ENCODE measurements at regions not wholly inside any gene's neighbourhood (a gene's known extent, or its start where the extent isn't known, plus 50 kb on each side); places are given as distances from the start of the nearest gene placed in this dataset.

DNA sequence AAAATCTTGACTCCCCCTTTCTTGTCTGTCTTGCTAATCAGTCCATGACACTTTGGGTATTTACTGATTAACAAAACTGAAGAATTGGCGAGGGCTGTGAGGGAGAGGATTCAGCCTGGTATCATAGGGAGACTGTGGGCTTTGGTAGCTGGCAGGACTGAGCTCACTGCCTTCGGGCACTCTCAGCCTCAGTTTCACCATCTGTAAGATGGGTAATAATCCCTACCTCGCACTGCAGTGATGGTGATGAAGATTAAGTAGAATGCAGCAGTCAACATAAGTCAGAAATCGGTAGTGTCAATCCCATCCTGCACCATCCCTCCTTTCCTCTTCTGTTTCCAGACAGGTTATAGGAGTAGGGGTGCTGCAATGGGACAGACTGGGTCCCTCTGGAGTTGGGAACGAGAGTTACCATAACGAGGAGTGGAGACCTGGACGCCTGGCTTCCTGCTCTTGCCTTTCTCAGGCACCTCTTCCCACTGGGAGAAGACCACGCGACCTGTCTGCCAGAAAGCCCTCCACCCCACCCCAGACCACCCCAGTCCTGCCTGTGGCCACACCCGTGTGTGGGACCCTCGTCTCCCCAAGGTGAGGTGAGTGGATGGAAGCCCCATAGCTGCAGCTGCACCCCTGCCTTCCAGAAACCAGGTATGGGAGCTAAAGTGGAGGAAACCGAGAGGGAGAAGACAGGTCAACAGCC is 99.1 kb downstream of the SNX5 start:
- H3K9me3 ChIP-seq (ENCODE audit: insufficient read depth, low read length): no peaks in the 10 kb centered on the region
- H3K36me3 ChIP-seq (replicated peaks; ENCODE audit: low read depth, low read length): no peaks in the 10 kb centered on the region
- no peak overlapping the region for H3K4me2 ChIP-seq (ENCODE audit: low read length)
- H3K27ac ChIP-seq (ENCODE audit: low read length): no peak overlapping the region
- no peak overlapping the region for H3K9ac ChIP-seq (ENCODE audit: low read length)
- H3K79me2 ChIP-seq (ENCODE audit: low read length): no peaks in the 10 kb centered on the region
- H2AFZ ChIP-seq (ENCODE audit: low read depth, low read length): no peak overlapping the region
- TF ChIP-seq, protein P1, sequence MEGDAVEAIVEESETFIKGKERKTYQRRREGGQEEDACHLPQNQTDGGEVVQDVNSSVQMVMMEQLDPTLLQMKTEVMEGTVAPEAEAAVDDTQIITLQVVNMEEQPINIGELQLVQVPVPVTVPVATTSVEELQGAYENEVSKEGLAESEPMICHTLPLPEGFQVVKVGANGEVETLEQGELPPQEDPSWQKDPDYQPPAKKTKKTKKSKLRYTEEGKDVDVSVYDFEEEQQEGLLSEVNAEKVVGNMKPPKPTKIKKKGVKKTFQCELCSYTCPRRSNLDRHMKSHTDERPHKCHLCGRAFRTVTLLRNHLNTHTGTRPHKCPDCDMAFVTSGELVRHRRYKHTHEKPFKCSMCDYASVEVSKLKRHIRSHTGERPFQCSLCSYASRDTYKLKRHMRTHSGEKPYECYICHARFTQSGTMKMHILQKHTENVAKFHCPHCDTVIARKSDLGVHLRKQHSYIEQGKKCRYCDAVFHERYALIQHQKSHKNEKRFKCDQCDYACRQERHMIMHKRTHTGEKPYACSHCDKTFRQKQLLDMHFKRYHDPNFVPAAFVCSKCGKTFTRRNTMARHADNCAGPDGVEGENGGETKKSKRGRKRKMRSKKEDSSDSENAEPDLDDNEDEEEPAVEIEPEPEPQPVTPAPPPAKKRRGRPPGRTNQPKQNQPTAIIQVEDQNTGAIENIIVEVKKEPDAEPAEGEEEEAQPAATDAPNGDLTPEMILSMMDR (IDR thresholded peaks at IDR 0.05; ENCODE audit: low read depth, low read length): no peak
- no peak for TF ChIP-seq EZH2phosphoT487 (IDR thresholded peaks at IDR 0.05; ENCODE audit: low read depth)
- peaks cover 4% of the 10 kb centered on the region for H3K4me1 ChIP-seq (ENCODE audit: low read length)
- H3K27me3 ChIP-seq (ENCODE audit: low read depth, low read length): peaks cover 64% of the 10 kb centered on the region
- no peak overlapping the region for H3K4me3 ChIP-seq (ENCODE audit: low read length)
- H4K20me1 ChIP-seq (ENCODE audit: insufficient read depth, low read length): no peaks in the 10 kb centered on the region

DNA sequence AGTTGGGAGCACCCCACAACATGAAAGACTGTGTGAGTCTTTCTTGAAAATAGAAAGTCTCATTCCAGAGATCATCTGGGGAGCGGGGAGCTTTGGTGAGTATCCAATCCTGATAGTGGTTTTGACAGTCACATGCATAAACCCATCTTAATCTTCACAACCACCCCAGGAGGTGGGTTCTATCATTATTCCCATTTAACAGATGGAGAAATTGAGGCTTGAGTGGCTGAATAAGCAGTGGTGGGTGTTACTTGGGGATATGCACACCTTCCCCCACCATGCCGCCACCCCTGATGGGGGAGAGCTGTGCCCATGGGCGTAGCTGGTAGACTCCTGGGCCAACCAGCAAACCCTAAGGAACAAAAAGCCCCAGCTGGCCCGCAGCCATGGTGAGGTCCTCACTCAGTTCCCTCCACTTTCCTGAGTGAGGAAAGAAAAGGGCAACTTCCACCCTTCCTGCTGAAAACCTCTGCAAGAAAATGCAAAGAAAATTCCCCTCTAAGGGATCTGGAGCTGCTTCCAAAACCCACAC is 99.8 kb downstream of the SNX5 start:
- TF ChIP-seq, protein P1 (IDR thresholded peaks at IDR 0.05; ENCODE audit: low read depth, low read length): no peak
- no peak for TF ChIP-seq EZH2phosphoT487 (IDR thresholded peaks at IDR 0.05; ENCODE audit: low read depth)
- Histone ChIP-seq H4K20me1 (ENCODE audit: insufficient read depth, low read length) (no peaks in the 10 kb centered on the region), H3K27ac (ENCODE audit: low read length) (no peak overlapping the region), H2AFZ (ENCODE audit: low read depth, low read length) (no peak overlapping the region), H3K79me2 (ENCODE audit: low read length) (no peaks in the 10 kb centered on the region), H3K9ac (ENCODE audit: low read length) (no peak overlapping the region), H3K9me3 (ENCODE audit: insufficient read depth, low read length) (no peaks in the 10 kb centered on the region), H3K4me2 (ENCODE audit: low read length) (no peak overlapping the region), H3K36me3 (replicated peaks; ENCODE audit: low read depth, low read length) (no peaks in the 10 kb centered on the region), H3K27me3 (ENCODE audit: low read depth, low read length) (peaks cover 64% of the 10 kb centered on the region), H3K4me3 (ENCODE audit: low read length) (no peak overlapping the region), H3K4me1 (ENCODE audit: low read length) (no peaks in the 10 kb centered on the region)

- H3K79me2 ChIP-seq (ENCODE audit: low read length): no peaks in the 10 kb centered on the region
- no peaks in the 10 kb centered on the region for H4K20me1 ChIP-seq (ENCODE audit: insufficient read depth, low read length)
- no peak overlapping the region for H3K4me2 ChIP-seq (ENCODE audit: low read length)
- H3K36me3 ChIP-seq (replicated peaks; ENCODE audit: low read depth, low read length): no peaks in the 10 kb centered on the region
- H2AFZ ChIP-seq (ENCODE audit: low read depth, low read length): no peak overlapping the region
- H3K27me3 ChIP-seq (ENCODE audit: low read depth, low read length): peaks cover 65% of the 10 kb centered on the region
- H3K27ac ChIP-seq (ENCODE audit: low read length): no peak overlapping the region
- H3K4me1 ChIP-seq (ENCODE audit: low read length): no peaks in the 10 kb centered on the region
- no peak overlapping the region for H3K9ac ChIP-seq (ENCODE audit: low read length)
- H3K4me3 ChIP-seq (ENCODE audit: low read length): no peak overlapping the region
- TF ChIP-seq, protein P1 (IDR thresholded peaks at IDR 0.05; ENCODE audit: low read depth, low read length): no peak
- no peak for TF ChIP-seq EZH2phosphoT487 (IDR thresholded peaks at IDR 0.05; ENCODE audit: low read depth)
- H3K9me3 ChIP-seq (ENCODE audit: insufficient read depth, low read length): no peaks in the 10 kb centered on the region
Observed at GRCh38 chr20:17868151-17868550, 100.4 kb downstream of the SNX5 start.

GRCh38 chr20:17867131-17867925 is 101.3 kb downstream of the SNX5 start:
- H3K27me3 ChIP-seq (ENCODE audit: low read depth, low read length): peaks cover 68% of the 10 kb centered on the region
- no peak overlapping the region for H3K9ac ChIP-seq (ENCODE audit: low read length)
- no peaks in the 10 kb centered on the region for H3K9me3 ChIP-seq (ENCODE audit: insufficient read depth, low read length)
- no peaks in the 10 kb centered on the region for H4K20me1 ChIP-seq (ENCODE audit: insufficient read depth, low read length)
- no peaks in the 10 kb centered on the region for H3K79me2 ChIP-seq (ENCODE audit: low read length)
- H2AFZ ChIP-seq (ENCODE audit: low read depth, low read length): no peak overlapping the region
- TF ChIP-seq, protein P1 (IDR thresholded peaks at IDR 0.05; ENCODE audit: low read depth, low read length): no peak
- no peak for TF ChIP-seq EZH2phosphoT487 (IDR thresholded peaks at IDR 0.05; ENCODE audit: low read depth)
- H3K4me3 ChIP-seq (ENCODE audit: low read length): no peak overlapping the region
- H3K4me2 ChIP-seq (ENCODE audit: low read length): no peak overlapping the region
- no peaks in the 10 kb centered on the region for H3K36me3 ChIP-seq (replicated peaks; ENCODE audit: low read depth, low read length)
- no peaks in the 10 kb centered on the region for H3K4me1 ChIP-seq (ENCODE audit: low read length)
- H3K27ac ChIP-seq (ENCODE audit: low read length): no peak overlapping the region
